Neural progenitor cell (in vitro differentiated cells): ENCODE measurements at regions not wholly inside any gene's neighbourhood (a gene's known extent, or its start where the extent isn't known, plus 50 kb on each side); places are given as distances from the start of the nearest gene placed in this dataset.

ENCODE experiments used
- DNase-seq: peaks from one replicate; pipeline ENCODE4 v3.0.0-alpha.2; 2016; ENCODE audit warnings: low spot score
- H2AFZ ChIP-seq: fragments of 200-600 bp; sonication (generic); replicated peaks from 2 replicates; pipeline ENCODE4 v1.6.1; 2016; ENCODE audit warnings: antibody characterized with exemption
- H3F3A ChIP-seq: fragments of 200-600 bp; sonication (generic); 2 replicates; pipeline ENCODE4 v1.6.1; 2016; ENCODE audit warnings: antibody characterized with exemption, low read depth
- H3K27ac ChIP-seq: fragments of 200-600 bp; sonication (generic); 2 replicates; pipeline ENCODE4 v1.5.1; 2016; ENCODE audit warnings: mild to moderate bottlenecking
- H3K27me3 ChIP-seq: fragments of 200-600 bp; sonication (generic); 2 replicates; pipeline ENCODE4 v1.6.1; 2016; ENCODE audit warnings: mild to moderate bottlenecking, moderate library complexity
- H3K36me3 ChIP-seq: fragments of 200-600 bp; sonication (generic); 2 replicates; pipeline ENCODE4 v1.5.1; 2016
- H3K4me1 ChIP-seq: fragments of 200-600 bp; sonication (generic); 2 replicates; pipeline ENCODE4 v1.6.1; 2016; ENCODE audit warnings: mixed run types
- H3K4me2 ChIP-seq: fragments of 200-600 bp; sonication (generic); 2 replicates; pipeline ENCODE4 v1.6.1; 2016
- H3K4me3 ChIP-seq: fragments of 200-600 bp; sonication (generic); 2 replicates; pipeline ENCODE4 v1.5.1; 2016
- H3K79me2 ChIP-seq: fragments of 200-600 bp; sonication (generic); 2 replicates; pipeline ENCODE4 v1.6.1; 2016; ENCODE audit warnings: low read depth
- H3K9ac ChIP-seq: fragments of 200-600 bp; sonication (generic); 2 replicates; pipeline ENCODE4 v1.6.1; 2016
- H3K9me3 ChIP-seq: fragments of 200-600 bp; sonication (generic); 2 replicates; pipeline ENCODE4 v1.5.1; 2016; ENCODE audit warnings: low read depth
- H4K20me1 ChIP-seq: fragments of 200-600 bp; sonication (generic); 2 replicates; pipeline ENCODE4 v1.6.1; 2016; ENCODE audit warnings: low read depth
- H3K27ac Mint-ChIP-seq: 3 replicates; pipeline ENCODE4 v1.8.0; 2021; ENCODE audit warnings: mixed read lengths
- H3K27me3 Mint-ChIP-seq: 2 replicates; pipeline ENCODE4 v1.8.0; 2022; ENCODE audit warnings: low read depth, mild to moderate bottlenecking, inconsistent platforms, moderate library complexity, mixed read lengths; ENCODE audit not compliant: insufficient read depth
- H3K36me3 Mint-ChIP-seq: 3 replicates; pipeline ENCODE4 v1.8.0; 2021; ENCODE audit warnings: mixed read lengths
- H3K4me1 Mint-ChIP-seq: 3 replicates; pipeline ENCODE4 v1.8.0; 2021; ENCODE audit warnings: mixed read lengths
- H3K4me3 Mint-ChIP-seq: 3 replicates; pipeline ENCODE4 v1.8.0; 2021; ENCODE audit warnings: mild to moderate bottlenecking, moderate library complexity, mixed read lengths
- H3K9me3 Mint-ChIP-seq: 3 replicates; pipeline ENCODE4 v1.8.0; 2020; ENCODE audit warnings: mixed read lengths
- EZH2 ChIP-seq: fragments of 200-600 bp; sonication (generic); IDR thresholded peaks from 2 replicates; pipeline ENCODE4 v1.6.1; 2017; ENCODE audit warnings: antibody characterized with exemption, mild to moderate bottlenecking, moderate library complexity
- EZH2phosphoT487 ChIP-seq: fragments of 200-600 bp; sonication (generic); IDR thresholded peaks from 2 replicates; pipeline ENCODE4 v1.6.1; 2017; ENCODE audit warnings: antibody characterized with exemption
- TF ChIP-seq, protein P1 (sequence below): fragments of 200-600 bp; sonication (generic); IDR thresholded peaks from 2 replicates; pipeline ENCODE4 v1.5.1; 2017; ENCODE audit warnings: antibody characterized with exemption, mild to moderate bottlenecking

DNA sequence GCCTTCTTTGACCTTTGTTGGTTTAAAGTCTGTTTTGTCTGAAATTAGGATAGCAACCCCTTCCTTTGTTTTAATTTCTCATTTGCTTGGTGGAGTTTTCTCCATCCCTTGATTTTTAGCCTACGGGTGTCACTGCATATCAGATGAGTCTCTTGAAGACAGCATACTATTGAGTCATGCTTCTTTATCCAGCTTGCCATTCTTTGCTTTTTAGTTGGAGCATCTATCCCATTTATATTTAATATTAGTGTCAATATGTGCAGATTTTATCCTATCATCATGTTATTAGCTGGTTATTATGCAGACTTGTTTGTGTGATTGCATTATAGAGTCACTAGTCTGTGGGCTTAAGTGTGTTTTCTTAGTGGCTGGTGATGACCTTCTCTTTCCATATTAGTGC, 622.2 kb downstream of the MMUT start:
- no peak overlapping the region for H3K9ac ChIP-seq
- Mint-ChIP-seq H3K27me3 (no peaks in the 10 kb centered on the region), H3K4me1 (no peaks in the 10 kb centered on the region), H3K9me3 (peaks cover 17% of the 10 kb centered on the region), H3K27ac (no peak overlapping the region), H3K4me3 (no peak overlapping the region), H3K36me3 (no peaks in the 10 kb centered on the region)
- H3K36me3 ChIP-seq: no peaks in the 10 kb centered on the region
- no peaks in the 10 kb centered on the region for H3K4me1 ChIP-seq
- DNase-seq: no peak
- no peak overlapping the region for H3K4me2 ChIP-seq
- H2AFZ ChIP-seq: no peak overlapping the region
- no peak for TF ChIP-seq EZH2phosphoT487
- TF ChIP-seq, protein P1, sequence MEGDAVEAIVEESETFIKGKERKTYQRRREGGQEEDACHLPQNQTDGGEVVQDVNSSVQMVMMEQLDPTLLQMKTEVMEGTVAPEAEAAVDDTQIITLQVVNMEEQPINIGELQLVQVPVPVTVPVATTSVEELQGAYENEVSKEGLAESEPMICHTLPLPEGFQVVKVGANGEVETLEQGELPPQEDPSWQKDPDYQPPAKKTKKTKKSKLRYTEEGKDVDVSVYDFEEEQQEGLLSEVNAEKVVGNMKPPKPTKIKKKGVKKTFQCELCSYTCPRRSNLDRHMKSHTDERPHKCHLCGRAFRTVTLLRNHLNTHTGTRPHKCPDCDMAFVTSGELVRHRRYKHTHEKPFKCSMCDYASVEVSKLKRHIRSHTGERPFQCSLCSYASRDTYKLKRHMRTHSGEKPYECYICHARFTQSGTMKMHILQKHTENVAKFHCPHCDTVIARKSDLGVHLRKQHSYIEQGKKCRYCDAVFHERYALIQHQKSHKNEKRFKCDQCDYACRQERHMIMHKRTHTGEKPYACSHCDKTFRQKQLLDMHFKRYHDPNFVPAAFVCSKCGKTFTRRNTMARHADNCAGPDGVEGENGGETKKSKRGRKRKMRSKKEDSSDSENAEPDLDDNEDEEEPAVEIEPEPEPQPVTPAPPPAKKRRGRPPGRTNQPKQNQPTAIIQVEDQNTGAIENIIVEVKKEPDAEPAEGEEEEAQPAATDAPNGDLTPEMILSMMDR: no peak
- TF ChIP-seq EZH2: no peak
- no peaks in the 10 kb centered on the region for H4K20me1 ChIP-seq
- no peaks in the 10 kb centered on the region for H3K79me2 ChIP-seq
- H3K9me3 ChIP-seq: peaks cover 8% of the 10 kb centered on the region
- H3K27me3 ChIP-seq: no peaks in the 10 kb centered on the region
- H3K4me3 ChIP-seq: no peak overlapping the region
- no peaks in the 10 kb centered on the region for H3F3A ChIP-seq
- H3K27ac ChIP-seq: no peak overlapping the region

DNA sequence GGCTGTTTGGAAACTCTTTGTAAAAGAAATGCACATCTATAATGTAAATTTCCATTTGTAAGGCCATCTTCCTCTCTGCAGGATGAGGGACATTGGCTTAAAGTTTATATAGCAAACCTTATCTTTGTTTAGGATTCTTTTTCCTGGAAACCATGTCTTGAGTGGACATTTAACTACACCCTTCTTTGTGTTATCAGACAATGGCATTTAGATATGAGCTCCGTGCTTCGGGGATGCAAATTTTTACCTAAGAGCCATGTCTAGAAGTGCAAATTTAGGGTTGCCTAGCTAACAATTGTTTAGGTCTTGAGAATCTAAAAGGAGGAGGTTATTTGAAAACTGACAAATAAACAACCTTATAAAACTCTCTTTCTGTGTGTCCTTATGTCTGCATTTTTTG, 623.8 kb downstream of the MMUT start:
- Histone ChIP-seq H3K9ac (no peak overlapping the region), H3K27me3 (no peaks in the 10 kb centered on the region), H4K20me1 (no peaks in the 10 kb centered on the region), H3K4me2 (no peak overlapping the region), H3K4me1 (no peaks in the 10 kb centered on the region), H3F3A (no peaks in the 10 kb centered on the region), H3K27ac (no peak overlapping the region), H3K36me3 (no peaks in the 10 kb centered on the region), H3K9me3 (peaks cover 8% of the 10 kb centered on the region), H3K4me3 (no peak overlapping the region), H3K79me2 (no peaks in the 10 kb centered on the region), H2AFZ (no peak overlapping the region)
- Mint-ChIP-seq H3K4me3 (no peak overlapping the region), H3K27me3 (no peaks in the 10 kb centered on the region), H3K4me1 (no peaks in the 10 kb centered on the region), H3K27ac (no peak overlapping the region), H3K9me3 (peaks cover 17% of the 10 kb centered on the region), H3K36me3 (no peaks in the 10 kb centered on the region)
- no peak for DNase-seq
- TF ChIP-seq EZH2phosphoT487: no peak
- TF ChIP-seq EZH2: no peak
- TF ChIP-seq, protein P1: no peak

DNA sequence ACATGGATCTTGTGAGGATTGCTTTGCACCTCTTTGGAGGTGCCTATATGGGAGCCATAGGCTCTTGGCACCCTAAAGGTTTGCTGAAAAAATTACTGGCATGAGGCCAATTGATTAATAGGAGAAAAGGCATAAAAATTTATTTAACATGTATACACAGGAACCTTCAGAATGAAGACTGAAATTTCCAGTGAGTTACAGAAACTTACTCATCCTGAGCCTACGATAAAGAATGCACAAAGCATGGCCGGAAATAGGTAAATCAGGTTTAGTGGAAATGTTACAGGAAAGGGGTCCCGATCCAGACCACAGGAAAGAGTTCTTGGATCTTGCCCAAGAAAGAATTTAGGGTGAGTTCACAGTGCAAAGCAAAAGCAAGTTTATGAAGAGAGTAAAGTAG, 625.3 kb downstream of the MMUT start:
- H3K36me3 ChIP-seq: no peaks in the 10 kb centered on the region
- H3K9ac ChIP-seq: no peak overlapping the region
- no peaks in the 10 kb centered on the region for H3F3A ChIP-seq
- H3K4me2 ChIP-seq: no peak overlapping the region
- H3K27ac ChIP-seq: no peak overlapping the region
- no peak overlapping the region for H2AFZ ChIP-seq
- H3K4me1 ChIP-seq: no peaks in the 10 kb centered on the region
- H4K20me1 ChIP-seq: no peaks in the 10 kb centered on the region
- no peaks in the 10 kb centered on the region for H3K79me2 ChIP-seq
- H3K27ac Mint-ChIP-seq: no peak overlapping the region
- no peaks in the 10 kb centered on the region for H3K36me3 Mint-ChIP-seq
- no peaks in the 10 kb centered on the region for H3K27me3 Mint-ChIP-seq
- TF ChIP-seq EZH2phosphoT487: no peak
- peaks cover 8% of the 10 kb centered on the region for H3K9me3 ChIP-seq
- no peak overlapping the region for H3K4me3 ChIP-seq
- no peak overlapping the region for H3K4me3 Mint-ChIP-seq
- no peaks in the 10 kb centered on the region for H3K27me3 ChIP-seq
- no peak for DNase-seq
- peaks cover 17% of the 10 kb centered on the region for H3K9me3 Mint-ChIP-seq
- H3K4me1 Mint-ChIP-seq: no peaks in the 10 kb centered on the region

DNA sequence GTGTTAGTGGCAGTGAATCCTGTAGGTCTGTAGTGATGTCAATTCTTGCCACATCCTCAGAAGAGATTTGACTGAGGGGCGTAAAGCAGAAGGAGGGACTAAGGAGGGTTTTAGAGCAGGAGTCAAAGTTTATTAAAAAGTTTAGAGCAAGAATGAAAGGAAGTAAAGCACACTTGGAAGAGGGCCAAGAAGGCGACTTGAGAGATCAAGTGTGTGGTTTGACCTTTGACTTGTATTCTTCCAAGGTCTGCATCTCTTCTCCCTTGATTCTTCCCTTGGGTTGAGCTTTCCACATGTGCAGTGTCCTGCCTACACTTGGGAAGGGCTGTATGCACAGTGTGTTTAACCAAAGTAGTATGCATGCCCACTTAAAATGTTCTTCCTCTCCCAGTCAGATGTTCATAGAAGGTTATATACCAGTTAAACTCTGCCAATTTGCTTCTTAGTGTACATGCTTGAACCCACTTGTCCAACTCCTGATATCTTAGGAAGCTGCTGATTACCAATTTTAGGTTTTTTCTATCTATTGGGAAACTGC, 627.6 kb downstream of the MMUT start:
- H2AFZ ChIP-seq: no peak overlapping the region

More for the DNA sequence above, 627.6 kb downstream of the MMUT start:
- Histone ChIP-seq H3K9me3 (no peaks in the 10 kb centered on the region), H3K79me2 (no peaks in the 10 kb centered on the region), H3K4me2 (no peak overlapping the region), H3K27ac (no peak overlapping the region), H3K4me3 (no peak overlapping the region), H3K9ac (no peak overlapping the region), H4K20me1 (no peaks in the 10 kb centered on the region), H3F3A (no peaks in the 10 kb centered on the region), H3K4me1 (no peaks in the 10 kb centered on the region), H3K36me3 (no peaks in the 10 kb centered on the region), H3K27me3 (no peaks in the 10 kb centered on the region)
- peaks cover 5% of the 10 kb centered on the region for H3K9me3 Mint-ChIP-seq
- no peaks in the 10 kb centered on the region for H3K36me3 Mint-ChIP-seq
- no peaks in the 10 kb centered on the region for H3K4me1 Mint-ChIP-seq
- no peak overlapping the region for H3K27ac Mint-ChIP-seq
- DNase-seq: no peak
- no peaks in the 10 kb centered on the region for H3K27me3 Mint-ChIP-seq
- TF ChIP-seq EZH2phosphoT487: no peak
- no peak overlapping the region for H3K4me3 Mint-ChIP-seq
